Suppressor macrophage treated with lipopolysaccharide for 1 hour (primary cell): ENCODE measurements at regions not wholly inside any gene's neighbourhood (a gene's known extent, or its start where the extent isn't known, plus 50 kb on each side); places are given as distances from the start of the nearest gene placed in this dataset.
"Not testable (repeated sequence)": the region's sequence is repeated elsewhere in the genome, so short reads cannot be mapped to it uniquely, and the experiment has no call there.

ENCODE experiments used
- DNase-seq, 3 donors: peaks; one replicate each; pipeline ENCODE4 v3.0.0-alpha.2; 2020 to 2022

DNA sequence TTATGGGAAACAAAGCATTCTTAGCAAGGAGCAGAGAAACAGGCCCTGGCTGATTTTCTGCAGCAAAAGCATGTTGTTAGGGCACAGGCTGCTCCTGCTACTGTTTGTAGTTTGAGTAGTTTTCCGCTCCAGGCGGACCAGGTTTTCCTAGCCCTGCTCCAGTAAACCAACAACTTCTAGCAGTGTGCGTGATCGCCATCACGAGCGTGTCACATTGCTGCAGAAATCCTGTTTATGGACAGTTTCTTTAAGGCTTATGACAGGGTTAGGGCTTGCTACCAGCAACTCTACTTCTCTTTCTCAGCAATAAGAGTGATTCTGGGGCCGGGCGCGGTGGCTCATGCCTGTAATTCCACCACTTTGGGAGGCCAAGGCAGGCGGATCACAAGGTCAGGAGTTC is 803.9 kb upstream of the CDH10 start:
- DNase-seq: no peak

DNA sequence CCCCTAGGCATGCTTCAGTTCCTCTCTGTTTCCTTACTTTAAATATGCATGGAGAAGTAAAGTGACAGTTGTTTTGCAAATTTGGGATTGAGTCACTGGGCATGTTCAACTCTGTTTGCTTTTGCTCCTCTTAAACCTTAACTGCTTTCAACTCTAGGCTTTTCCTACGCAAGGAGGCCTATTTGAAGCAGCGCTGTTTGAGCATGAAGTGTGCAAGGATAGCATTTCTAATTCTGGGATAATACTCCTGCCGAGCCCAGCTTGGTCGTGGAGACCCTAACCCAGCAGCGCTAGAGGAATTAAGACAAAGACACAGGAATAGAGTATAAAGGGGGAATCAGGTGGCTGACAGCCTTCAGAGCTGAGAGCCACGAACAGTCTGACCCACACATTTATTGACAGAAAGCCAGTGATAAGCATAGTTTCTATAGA is 803.4 kb upstream of the CDH10 start:
- no peak for DNase-seq

DNA sequence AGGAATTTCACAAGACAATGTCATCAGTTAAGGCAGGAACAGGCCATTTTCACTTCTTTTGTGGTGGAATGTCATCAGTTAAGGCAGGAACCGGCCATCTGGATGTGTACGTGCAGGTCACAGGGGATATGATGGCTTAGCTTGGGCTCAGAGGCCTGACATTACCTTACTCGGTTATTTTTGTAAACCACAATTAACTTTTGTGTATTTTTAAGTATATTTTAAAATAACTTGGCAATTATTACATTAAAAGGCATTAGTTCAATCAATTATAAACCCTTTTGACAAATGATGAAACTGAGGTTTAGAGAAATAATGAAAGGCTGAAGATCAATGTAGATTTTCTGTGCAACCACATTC is 801.3 kb upstream of the CDH10 start:
- not testable (repeated sequence) for DNase-seq

DNA sequence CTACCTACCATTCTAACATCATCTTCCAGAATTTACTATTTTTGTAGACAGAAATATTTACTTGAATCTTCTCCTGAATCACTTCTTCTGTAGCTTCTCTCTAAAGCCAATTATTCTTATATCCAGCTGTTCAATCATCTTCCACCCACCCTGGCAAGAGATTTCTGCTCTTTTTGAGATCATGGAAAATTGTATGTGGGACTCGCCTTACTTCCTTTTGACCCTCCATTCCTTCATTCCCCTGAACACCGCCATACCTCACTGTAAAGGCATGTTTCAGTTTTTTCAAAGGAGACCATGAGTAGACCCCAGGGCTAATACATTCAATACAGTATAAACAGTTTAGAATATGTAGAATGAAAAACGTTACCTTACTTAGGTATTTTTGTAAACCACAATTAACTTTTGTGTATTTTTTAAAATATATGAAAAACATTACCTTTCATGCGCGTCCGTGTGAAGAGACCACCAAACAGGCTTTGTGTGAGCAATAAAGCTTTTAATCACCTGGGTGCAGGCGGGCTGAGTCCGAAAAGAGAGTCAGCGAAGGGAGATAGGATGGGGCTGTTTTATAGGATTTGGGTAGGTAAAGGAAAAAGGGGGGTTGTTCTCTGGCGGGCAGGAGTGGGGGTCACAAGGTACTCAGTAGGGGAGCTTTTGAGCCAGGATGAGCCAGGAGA is 800.7 kb upstream of the CDH10 start:
- not testable (repeated sequence) for DNase-seq

DNA sequence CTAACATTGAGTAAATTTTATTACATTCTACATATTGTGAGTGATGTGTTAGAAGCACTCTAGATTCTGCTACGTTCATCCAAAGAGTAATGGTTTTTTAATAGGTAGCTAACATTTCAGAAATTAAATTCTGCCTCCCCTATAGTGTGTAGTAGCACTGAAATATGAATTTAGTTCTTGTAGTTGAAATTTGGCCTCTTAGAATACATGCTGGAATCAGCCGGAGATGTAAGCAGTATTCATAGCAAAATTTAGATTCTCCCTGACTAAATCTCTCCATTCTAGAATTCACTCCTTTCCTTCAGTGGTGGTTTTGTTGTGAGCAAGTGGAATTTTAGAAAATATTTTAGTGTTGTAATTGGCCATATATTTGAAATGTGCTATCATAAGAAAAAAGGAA is 799.9 kb upstream of the CDH10 start:
- no peak for DNase-seq

DNA sequence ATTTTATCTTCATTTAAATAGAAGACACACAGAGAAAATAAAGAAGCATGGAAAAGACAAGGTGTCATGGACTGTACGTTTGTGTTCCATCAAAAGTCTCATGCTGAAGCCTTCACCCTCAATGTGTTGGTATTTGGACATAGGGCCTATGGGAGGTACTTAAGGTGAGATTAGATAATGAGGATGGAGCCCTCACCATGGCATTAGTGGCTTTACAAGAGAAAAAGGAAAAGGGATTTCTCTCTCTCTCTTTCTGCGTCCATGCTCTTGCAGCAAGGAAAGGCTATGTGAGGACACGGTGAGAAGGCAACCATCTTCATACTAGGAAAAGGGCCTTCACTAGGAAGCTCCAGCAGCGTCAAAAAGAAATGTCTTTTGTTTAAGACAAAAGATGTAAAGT is 797.0 kb upstream of the CDH10 start:
- no peak for DNase-seq

DNA sequence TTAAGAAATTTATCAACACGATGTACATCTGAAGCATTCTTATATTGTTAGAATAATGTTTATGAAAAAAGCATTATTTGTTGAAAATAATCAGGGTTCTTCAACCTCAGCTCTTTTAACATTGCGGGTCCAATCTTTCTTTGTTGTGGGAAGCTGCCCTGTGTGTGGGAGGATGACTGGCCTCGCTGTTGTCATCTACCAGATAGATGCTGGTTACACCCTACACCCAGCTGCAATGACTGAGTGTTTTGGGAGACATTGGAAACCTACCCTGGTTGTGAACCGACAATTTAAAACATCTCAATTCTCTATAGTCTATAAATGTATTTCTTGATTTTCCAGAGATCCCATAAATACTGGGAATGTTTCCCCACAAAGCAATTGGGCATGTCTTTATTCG is 794.2 kb upstream of the CDH10 start:
- no peak for DNase-seq

DNA sequence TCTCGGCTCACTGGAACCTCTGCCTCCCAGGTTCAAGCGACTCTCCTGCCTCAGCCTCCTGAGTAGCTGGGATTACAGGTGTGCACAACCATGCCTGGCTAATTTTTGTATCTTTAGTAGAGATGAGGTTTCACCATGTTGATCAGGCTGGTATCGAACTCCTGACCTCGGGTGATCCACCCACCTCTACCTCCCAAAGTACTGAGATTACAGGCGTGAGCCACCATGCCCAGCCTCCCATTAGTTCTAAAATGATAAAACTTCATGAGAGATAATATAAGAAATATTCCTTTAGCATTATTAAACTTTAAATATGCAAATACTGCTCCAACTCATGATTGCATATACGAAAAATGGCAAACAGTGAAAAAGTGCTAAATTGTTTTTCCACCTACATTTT is 793.6 kb upstream of the CDH10 start:
- DNase-seq: not testable (repeated sequence)

DNA sequence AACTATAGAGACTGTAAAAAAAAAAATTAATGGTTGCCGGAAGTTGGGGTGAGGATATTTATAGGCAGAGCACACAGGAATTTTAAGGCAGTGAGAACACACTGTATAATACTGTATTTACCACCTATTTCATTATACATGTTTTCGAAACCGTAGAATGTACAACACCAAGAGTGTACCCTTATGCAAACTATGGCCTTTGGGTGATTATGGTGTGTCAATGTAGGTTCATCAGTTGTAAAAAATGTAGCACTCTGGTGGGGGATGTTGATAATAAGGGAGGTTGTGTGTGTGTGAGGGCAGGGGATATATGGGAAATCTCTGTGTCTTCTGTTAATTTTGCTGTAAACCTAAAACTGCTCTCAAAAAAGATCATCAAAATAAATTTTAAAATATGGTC is 791.7 kb upstream of the CDH10 start:
- no peak for DNase-seq

DNA sequence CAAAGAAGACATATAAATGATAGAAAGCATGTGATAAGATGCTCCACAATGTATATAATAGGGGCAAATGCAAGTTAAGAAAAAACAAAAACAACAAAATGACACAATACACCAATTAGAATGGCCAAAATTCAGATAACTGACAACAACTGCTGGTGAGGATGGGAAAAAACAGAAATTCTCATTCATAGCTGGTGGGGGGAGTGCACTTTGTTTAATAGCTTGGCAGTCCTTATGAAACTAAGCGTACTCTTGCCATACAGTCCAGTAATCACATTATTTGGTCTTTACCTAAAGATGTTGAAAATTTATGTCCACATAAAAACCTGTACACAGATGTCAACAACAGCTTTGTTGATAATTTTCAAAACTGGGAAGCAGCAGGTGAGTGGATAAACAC is 791.1 kb upstream of the CDH10 start:
- no peak for DNase-seq

DNA sequence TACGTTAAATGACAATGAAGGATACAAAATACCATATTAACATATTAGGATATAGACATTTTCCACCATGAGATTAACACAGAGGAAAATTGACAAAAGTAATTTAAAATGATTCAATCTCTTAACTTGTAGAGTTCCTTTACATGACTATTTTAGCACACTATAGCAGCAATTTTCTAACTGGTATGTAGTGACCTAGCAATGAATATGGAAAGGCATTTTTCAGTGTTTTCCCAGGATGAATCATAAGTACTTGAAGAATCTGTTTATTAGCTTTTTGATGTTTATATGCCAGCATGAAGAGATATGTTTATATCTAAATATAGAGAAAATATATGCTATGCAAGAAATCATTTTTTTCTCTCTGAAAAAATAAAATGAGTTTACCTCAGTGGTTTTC is 782.5 kb upstream of the CDH10 start:
- DNase-seq: no peak

DNA sequence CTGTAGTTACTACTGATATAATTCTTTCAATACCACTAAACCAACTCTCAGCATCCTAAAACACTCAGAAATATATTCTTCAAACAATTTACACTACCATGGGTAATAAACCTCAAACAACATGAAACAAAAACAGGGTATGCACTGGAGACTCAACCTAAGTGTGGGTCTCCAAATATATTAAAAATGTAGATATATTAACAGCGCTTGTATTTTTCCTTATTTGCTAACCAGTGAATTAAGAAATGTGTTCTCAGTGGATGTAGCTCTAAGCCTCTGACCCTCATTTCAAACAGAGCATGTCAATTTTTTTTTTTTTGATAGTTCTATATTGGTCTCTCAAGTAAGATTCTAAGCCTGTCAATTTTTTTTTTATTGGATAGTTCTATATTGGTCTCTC is 778.5 kb upstream of the CDH10 start:
- no peak for DNase-seq

DNA sequence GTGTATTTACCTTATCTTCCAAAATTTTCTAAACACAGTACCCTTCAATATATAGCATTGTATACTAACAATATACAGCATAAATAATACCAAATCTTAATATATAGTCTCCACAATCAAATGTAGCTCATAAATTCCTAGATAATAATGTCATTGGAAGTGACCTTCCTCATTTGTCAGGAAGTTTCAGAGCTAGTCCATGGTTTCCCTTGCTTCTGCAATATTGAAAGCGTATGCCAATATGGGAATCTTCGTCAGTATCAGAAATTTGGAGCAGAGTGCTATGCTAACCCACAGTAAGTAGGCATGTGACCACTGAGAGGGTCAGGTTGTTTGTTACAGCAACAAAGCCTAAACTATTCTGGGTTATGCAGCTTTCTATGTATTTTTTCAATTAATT is 774.9 kb upstream of the CDH10 start:
- no peak for DNase-seq

DNA sequence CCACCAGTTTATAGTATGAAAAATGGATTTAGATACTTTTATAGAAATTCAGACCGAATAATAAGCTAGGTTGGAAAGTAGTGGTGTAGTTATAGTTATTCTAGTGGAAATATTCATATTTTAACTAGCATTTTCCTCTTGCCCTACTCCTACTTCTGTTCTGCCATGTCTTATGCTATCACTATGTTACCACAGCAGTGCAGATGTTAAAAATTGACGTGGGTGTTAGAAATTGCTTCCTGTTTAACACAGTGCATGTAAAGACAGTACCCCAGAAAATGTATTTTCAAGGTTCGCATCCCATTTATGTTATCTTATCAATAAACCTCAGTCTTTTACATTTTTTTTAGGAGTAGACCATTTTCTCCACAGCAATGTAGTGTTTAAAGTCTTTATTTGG is 774.2 kb upstream of the CDH10 start:
- no peak for DNase-seq

DNA sequence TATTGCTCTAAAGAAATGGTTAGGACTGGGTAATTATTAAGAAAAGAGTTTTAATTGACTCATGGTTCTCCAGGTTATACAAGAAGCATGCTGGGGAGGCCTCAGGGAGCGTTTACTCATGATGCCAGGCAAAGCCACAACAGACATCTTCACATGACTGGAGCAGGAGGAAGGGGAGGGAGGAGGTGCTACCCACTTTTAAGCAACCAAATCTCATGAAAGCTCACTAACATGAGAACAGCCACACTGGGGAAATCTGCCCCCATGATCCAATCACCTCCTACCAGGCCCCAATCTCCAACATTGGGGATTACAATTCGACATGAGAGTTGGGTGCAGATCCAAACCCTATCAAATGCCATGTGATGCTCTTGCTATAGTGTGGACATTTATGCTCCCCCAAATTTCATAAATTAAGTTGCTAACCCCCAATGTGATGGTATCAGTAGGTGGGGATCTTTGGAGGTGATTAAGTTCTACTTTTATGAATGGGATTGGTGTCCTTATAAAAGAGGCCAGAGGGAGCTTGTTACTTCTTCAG is 773.6 kb upstream of the CDH10 start:
- DNase-seq: no peak

DNA sequence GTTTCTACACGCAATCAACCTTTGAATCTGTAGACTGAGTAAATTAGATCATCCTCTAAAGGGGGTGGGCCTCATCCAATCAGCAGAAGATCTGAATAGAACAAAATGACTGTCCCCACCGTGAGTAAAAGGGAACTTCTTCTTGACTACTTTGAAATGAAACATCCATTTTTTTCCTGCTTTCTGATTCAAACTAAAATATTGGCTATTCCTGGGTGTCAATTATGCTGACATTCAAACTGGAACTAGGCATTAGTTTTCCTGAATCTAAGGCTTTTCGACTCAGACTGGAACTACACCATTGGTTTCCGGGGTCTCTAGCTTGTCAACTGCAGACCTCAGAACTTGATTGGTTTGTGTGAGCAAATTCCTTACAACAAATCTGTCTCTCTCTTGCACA is 772.2 kb upstream of the CDH10 start:
- DNase-seq: no peak

DNA sequence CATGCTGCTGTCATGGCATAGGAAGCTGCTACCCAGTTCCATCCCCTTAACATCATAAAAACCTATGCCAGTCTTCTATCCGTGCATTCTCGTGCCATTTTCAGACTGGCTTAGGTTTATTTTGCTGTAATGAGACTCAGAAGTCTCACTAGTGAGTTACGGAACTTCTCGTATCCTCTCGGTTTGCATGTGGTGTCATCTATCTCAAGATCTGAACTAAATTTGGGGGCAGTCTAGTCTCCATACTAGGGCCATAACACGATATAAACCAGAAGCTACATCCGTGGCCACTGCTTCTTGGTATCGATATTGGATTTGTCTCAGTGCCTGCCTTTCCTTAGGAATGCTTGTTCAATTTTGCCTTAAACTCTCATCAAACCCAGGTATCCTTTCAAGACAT is 771.2 kb upstream of the CDH10 start:
- no peak for DNase-seq

DNA sequence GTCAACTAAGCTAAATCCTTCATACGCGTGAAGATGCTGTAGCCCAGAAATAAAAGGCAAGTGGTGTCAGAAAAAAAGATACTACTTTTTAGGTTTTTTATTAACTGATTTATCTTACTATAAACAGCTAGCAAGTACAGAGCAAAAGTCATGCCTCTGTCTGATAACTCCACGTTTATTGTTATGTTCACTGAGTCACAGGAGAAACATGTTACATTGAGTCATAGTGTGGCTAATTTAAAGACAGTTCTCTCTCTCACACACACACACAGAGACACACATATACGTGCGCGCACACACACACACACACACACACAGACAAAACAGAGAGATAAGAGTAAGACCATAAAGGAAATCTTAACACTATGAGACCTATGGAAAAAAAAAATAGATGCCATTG is 770.0 kb upstream of the CDH10 start:
- DNase-seq: no peak

DNA sequence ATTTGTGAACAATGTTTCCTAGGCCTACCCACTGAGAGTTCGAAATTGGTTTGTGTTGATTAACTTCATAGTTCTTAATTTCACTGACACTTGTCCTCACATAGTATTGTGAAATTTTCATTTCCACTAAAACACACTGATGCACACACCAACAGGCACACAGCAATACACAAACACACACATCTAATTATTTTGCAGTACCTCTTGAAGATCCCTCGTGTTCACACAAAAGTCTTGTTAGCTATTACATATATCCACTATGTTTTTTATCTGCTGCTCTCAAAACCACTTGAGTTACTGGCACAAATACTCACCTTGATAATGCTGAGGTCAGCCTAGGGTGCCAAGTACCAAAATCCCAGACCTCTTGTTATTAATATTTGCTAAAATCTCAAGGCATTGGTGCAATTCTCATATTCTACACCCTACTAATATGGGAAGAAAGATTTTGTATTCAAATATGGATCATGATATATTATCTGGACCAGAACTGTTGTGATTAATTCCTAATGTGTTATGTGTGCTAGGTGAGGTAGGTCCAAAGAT is 767.4 kb upstream of the CDH10 start:
- no peak for DNase-seq

DNA sequence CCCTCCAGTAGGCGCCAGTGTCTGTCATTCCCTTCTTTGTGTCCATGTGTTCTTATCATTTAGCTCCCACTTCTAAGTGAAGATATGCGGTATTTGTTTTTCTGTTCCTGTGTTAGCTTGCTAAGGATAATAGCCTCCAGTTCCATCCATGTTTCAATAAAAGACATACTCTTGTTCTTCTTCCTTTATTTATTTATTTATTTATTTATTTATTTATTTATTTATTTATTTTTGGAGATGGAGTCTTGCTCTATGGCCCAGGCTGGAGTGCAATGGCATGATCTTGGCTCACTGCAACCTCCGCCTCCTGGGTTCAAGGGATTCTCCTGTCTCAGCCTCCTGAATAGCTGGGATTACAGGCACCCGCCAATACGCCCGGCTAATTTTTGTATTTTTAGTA is 762.6 kb upstream of the CDH10 start:
- not testable (repeated sequence) for DNase-seq

DNA sequence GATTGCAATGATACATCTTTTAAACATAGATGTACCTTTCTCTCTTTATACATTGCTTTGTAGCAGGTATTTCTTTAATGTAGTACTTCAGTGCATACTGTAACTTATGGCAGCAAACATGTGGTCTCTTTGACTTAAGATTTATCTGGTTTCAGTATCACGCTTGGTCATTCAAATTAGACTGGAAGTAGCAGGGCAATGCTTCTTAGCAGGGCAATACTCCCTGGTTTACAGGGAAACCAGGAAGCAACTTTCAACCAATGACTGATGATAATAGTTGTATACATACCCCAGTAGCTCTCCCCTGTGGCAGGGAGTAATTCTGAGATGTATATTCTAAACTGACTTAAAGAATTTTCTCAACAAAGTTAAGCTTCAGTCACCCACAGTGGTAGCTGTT is 761.1 kb upstream of the CDH10 start:
- DNase-seq: no peak

DNA sequence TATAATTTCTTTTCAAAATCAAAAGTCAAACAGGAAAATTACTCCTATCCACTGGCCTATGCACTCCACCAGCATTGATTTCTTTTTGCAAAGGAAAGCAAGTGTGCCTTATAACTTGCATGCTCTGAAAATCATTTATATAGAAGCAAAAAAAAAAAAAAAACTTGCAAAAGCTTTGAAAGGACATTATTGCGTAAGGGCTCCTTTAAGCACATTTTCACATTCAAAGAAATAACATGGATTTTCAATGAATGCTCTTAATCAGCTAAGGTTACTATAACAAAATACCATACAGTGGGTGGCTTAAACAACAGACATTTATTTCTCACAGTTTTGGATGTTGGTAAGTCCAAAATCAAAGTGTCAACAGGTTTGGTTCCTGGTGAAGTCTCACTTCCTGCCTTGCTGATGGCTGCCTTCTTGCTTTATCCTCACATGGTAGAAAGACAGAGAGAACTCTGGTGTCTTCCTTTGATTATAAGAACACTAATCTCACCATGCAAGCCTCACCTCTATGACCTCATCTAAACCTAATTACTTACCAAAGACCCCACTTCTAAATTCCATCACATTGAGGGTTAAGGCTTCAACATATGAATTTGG is 755.2 kb upstream of the CDH10 start:
- DNase-seq: no peak

DNA sequence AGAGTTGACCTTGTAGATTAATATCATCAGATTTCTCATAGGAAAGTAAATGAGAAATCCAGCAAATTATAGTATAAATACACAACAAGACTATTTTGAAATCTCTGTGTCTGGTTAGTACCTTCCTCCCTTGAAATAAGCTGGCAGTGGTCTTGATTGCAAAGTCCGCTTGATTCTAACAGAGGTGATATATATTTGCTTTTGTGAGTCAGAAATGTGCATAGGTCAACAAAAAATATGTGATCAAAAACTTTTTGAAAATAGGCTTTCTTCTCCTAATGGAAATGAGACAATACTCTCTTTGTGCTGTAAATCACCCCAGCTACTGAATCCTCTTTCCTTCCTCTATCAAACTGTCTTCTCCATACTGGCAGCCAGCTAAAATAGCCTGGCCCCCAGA is 749.2 kb upstream of the CDH10 start:
- DNase-seq: no peak

DNA sequence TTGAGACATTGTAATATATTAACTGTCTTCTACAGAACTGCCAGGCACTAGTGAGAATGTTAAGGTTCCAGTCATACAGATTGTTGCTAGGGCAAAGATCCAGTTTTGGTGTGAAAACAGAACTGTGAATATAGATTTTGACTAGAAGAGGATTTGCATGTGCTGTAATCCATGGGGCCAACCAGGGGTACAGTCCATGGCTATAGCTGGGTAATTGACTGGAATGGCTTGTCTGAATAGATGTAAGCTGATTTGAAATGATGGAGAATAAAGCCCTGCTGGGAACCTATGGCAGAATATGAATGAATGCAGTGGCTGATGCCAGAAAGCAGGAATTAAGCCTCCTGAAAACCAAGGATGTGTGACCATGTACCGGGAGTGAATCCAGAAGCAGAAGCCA is 748.5 kb upstream of the CDH10 start:
- DNase-seq: no peak

DNA sequence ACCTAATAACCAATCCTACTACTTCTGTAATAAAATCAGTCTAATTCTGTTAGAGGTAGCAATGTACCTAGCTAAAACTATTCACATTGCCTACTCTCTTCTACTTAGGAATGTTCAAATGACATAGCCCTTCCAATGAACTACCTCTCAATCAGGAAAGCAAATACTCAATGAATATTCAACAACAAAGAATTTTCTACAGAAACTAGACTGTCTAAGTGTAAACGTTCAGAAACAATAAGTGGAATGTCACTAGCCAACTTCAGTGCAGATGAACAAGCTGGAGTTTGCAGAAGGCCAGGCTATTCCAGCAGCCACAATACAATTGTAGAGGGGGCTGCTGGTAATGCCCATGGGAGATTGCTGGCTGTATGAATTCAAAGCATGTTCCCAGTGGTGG is 743.2 kb upstream of the CDH10 start:
- no peak for DNase-seq
